HFFc6 (cell line): ENCODE measurements at regions not wholly inside any gene's neighbourhood (a gene's known extent, or its start where the extent isn't known, plus 50 kb on each side); places are given as distances from the start of the nearest gene placed in this dataset.

Experiments
- DNase-seq: peaks from one replicate; pipeline ENCODE4 v3.0.0-alpha.2; 2018
- H3K27ac Mint-ChIP-seq: 2 replicates; pipeline ENCODE4 v1.8.0; 2020; ENCODE audit warnings: mild to moderate bottlenecking, mixed read lengths
- H3K27me3 Mint-ChIP-seq: 2 replicates; pipeline ENCODE4 v1.8.0; 2021; ENCODE audit warnings: mild to moderate bottlenecking, moderate library complexity, mixed read lengths; ENCODE audit not compliant: insufficient read depth
- H3K36me3 Mint-ChIP-seq: 2 replicates; pipeline ENCODE4 v1.8.0; 2021; ENCODE audit warnings: low read depth, mixed read lengths
- H3K4me1 Mint-ChIP-seq: 2 replicates; pipeline ENCODE4 v1.8.0; 2020; ENCODE audit warnings: low read depth, mixed read lengths
- H3K4me3 Mint-ChIP-seq: 2 replicates; pipeline ENCODE4 v1.8.0; 2020; ENCODE audit warnings: mild to moderate bottlenecking, moderate library complexity, mixed read lengths
- H3K9me3 Mint-ChIP-seq: 2 replicates; pipeline ENCODE4 v1.8.0; 2020; ENCODE audit warnings: mild to moderate bottlenecking, mixed read lengths
- TF ChIP-seq, protein P1 (sequence below): fragments of 200-600 bp; sonication (generic); IDR thresholded peaks from 2 replicates; pipeline ENCODE4 v1.5.0; 2021; ENCODE audit warnings: antibody characterized with exemption, mild to moderate bottlenecking

- no peak for DNase-seq
- Mint-ChIP-seq H3K27me3 (no peaks in the 10 kb centered on the region), H3K4me3 (no peak overlapping the region), H3K36me3 (no peaks in the 10 kb centered on the region), H3K9me3 (no peaks in the 10 kb centered on the region), H3K27ac (no peak overlapping the region), H3K4me1 (no peaks in the 10 kb centered on the region)
- TF ChIP-seq, protein P1, sequence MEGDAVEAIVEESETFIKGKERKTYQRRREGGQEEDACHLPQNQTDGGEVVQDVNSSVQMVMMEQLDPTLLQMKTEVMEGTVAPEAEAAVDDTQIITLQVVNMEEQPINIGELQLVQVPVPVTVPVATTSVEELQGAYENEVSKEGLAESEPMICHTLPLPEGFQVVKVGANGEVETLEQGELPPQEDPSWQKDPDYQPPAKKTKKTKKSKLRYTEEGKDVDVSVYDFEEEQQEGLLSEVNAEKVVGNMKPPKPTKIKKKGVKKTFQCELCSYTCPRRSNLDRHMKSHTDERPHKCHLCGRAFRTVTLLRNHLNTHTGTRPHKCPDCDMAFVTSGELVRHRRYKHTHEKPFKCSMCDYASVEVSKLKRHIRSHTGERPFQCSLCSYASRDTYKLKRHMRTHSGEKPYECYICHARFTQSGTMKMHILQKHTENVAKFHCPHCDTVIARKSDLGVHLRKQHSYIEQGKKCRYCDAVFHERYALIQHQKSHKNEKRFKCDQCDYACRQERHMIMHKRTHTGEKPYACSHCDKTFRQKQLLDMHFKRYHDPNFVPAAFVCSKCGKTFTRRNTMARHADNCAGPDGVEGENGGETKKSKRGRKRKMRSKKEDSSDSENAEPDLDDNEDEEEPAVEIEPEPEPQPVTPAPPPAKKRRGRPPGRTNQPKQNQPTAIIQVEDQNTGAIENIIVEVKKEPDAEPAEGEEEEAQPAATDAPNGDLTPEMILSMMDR: no peak
These were observed 312.5 kb downstream of the PARP8 start for GRCh38 chr5:50978924-50979323.

- H3K27ac Mint-ChIP-seq: no peak overlapping the region
- H3K4me3 Mint-ChIP-seq: no peak overlapping the region
These were observed 318.2 kb downstream of the PARP8 start for GRCh38 chr5:50984640-50985039.

DNA sequence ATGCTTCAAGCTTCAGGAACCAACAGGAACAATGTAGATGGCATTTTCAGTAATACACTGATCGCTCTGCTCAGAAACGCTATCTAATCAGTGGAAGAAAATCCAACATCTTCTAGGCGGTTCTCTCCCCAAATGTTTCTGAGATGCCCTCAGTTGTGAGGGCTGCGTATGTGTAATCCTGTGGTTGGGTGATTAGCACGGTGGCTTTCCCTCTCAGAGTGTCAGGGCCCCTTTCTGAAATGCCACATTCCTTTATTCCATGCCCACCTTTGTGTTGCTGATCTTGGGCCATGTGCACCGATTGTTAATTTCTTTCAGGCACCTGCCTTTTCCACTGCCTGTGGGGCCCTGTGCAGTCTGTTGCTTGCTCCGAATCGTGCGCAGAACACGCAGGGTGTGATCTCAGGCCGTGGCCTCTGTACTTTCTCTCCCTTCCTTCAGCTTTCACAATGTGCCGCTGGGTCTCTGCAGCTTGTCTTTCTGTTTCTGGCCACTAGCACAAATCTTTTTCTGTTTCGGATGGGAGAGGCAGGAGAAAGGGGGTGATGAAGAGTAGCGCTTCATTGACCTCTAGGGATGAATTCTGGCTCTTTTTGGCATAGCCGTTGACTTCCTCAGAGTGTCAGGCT lies 324.0 kb downstream of the PARP8 start:
- peaks cover 2% of the 10 kb centered on the region; the same call in 1 of the 2 replicates for H3K27me3 Mint-ChIP-seq
- H3K27ac Mint-ChIP-seq: no peak overlapping the region
- H3K4me1 Mint-ChIP-seq: no peaks in the 10 kb centered on the region
- TF ChIP-seq, protein P1: no peak
- no peak overlapping the region for H3K4me3 Mint-ChIP-seq
- peaks cover 5% of the 10 kb centered on the region; the same call in 1 of the 2 replicates for H3K9me3 Mint-ChIP-seq
- DNase-seq: no peak
- no peaks in the 10 kb centered on the region for H3K36me3 Mint-ChIP-seq

More at GRCh38 chr5:50984640-50985039, 318.2 kb downstream of the PARP8 start:
- no peak for DNase-seq
- TF ChIP-seq, protein P1: no peak
- Mint-ChIP-seq H3K27me3 (no peaks in the 10 kb centered on the region), H3K4me1 (no peaks in the 10 kb centered on the region), H3K36me3 (no peaks in the 10 kb centered on the region), H3K9me3 (no peaks in the 10 kb centered on the region)

DNA sequence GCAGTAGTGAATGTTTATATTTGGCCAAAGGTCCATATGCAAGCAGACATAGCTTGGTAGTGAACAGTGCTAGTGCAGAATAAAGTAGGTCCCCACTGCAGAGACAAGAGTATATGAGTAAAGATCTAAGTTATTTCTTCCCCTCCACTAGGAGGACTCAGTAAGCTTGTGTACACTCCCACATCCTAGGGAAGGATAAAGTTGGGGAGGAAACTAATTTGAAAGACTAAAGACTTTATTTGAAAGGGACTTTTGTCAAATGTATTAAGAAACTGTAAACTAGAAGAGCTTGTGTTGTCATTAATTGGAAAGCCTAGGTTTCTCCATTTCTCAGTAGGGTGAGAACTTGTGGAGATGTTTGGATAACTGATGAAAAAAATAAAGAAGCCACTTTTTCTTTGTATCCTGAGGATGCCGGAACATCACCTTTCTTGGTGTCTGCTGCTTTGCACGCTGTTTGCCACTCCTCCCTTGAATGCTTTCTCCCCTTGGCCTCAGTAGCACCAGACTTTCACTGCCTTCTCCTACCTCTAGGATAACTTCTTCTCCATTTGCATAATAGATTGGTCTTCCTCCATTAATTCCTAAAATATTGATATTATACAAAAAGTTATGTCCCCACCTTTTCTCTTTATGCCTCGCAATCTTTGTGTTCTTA lies 329.0 kb downstream of the PARP8 start:
- DNase-seq: no peak
- Mint-ChIP-seq H3K4me1 (no peaks in the 10 kb centered on the region), H3K36me3 (no peaks in the 10 kb centered on the region), H3K9me3 (peaks cover 5% of the 10 kb centered on the region; the same call in 1 of the 2 replicates), H3K27ac (no peak overlapping the region), H3K4me3 (no peak overlapping the region), H3K27me3 (peaks cover 2% of the 10 kb centered on the region)
- TF ChIP-seq, protein P1: no peak

DNA sequence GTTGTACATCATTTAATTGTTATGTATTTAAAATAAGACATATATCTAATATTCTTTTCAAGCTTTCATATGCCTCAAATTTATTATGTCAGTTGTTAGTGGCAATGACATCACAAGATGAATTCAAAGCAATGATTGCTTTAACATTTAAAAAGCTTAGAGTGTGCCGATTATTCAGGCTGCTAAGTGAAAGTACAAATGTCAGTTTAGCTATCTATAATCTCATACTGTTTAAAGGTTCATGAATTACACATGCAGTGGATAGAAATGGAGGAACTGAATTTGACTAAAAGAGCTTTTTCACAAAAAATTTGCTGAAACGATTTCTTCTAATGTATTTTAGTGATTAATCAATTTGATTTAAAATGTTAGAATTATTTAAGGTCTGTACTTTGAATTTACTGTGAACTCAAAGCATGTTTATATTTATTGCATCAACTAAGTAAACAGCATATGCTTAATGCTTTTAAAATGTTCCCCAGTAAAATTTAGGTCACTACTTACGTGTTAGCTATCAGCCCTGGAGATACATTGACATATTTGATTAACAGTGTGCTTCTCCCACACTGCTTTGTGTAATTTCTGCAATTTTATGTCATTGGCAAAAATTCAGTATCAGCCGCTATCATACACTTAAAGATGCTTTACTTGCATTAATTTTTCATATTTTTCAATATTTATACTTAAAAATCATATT lies 334.9 kb downstream of the PARP8 start:
- H3K9me3 Mint-ChIP-seq: peaks cover 4% of the 10 kb centered on the region; the same call in 1 of the 2 replicates
- H3K27me3 Mint-ChIP-seq: no peaks in the 10 kb centered on the region; the same call in none of the 2 replicates
- no peak overlapping the region for H3K4me3 Mint-ChIP-seq
- no peak for DNase-seq
- no peaks in the 10 kb centered on the region for H3K36me3 Mint-ChIP-seq
- TF ChIP-seq, protein P1: no peak
- no peak overlapping the region for H3K27ac Mint-ChIP-seq
- H3K4me1 Mint-ChIP-seq: no peaks in the 10 kb centered on the region
